ENCODE measurements at regions not wholly inside any gene's neighbourhood (a gene's known extent, or its start where the extent isn't known, plus 50 kb on each side); places are given as distances from the start of the nearest gene placed in this dataset.
"Not testable (repeated sequence)": the region's sequence is repeated elsewhere in the genome, so short reads cannot be mapped to it uniquely, and the experiment has no call there.

GRCh38 chrX:141066263-141066662 lies 63.9 kb downstream of the SPANXB1 start:
- FAIRE-seq = not testable (repeated sequence)

DNA sequence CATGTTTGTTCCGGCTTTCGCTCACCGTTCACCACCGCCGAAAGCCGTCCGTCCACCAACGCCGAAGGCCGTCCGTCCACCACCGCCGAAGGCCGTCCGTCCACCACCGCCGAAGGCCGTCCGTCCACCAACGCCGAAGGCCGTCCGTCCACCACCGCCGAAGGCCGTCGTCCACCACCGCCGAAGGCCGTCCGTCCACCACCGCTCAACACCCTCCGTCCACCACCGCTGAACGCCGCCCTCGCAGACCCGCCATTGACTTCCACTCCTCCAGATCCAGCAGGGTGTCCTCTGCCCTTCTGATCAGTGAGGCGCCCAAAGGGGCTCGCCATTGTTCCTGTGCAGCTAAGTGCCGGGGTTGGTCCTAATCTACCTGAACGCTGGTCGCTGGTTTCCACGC lies 81.7 kb downstream of the SPANXB1 start:
- FAIRE-seq = not testable (repeated sequence)

GRCh38 chrX:141103784-141104523 lies 73.0 kb downstream of the LDOC1 start:
- FAIRE-seq = peak; percentile 14

- FAIRE-seq = not testable (repeated sequence)
Measured at GRCh38 chrX:141111209-141111608, 65.7 kb downstream of the LDOC1 start.

Data from colon (tissue), 2 donors.